ENCODE measurements at regions not wholly inside any gene's neighbourhood (a gene's known extent, or its start where the extent isn't known, plus 50 kb on each side); places are given as distances from the start of the nearest gene placed in this dataset.
A peak's percentile ranks its signal among the peaks of the same experiment; 100 is the strongest.

DNA sequence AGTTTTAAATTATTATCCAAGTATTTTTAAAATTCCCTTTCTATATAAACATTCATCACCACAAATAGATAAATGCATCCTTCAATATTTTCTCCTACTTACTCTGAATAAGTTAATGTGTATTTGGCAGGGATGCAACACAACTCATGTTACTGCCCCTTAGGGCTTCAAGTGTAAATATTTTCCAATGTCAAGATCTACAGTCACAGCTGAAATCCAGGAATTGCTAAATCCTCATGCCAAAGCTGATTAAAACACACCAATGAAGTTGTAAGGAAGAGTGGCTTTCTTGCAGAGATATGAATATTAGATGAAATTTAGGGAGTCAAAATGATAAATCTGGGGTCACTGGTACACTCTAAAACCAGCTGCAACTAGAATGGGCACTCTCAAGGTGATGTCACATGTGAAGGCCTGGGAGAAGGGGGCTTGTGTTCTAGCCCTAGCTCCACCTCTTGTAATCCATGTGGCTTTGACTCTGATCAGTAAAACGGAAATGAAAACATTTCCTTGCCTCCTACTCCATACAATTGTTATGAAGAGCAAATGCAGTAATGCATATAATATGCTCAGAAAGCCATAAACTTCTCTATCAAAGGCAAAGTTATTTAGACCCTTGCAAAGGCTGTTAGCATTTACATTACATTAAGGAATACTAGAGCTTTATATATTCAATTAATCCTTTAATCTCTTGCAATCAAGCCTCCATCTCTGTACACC, 228.1 kb upstream of the NFE2L3 start:
- no peak for TF ChIP-seq EP300 (IDR thresholded peaks at IDR 0.05)
- TF ChIP-seq, protein P1, sequence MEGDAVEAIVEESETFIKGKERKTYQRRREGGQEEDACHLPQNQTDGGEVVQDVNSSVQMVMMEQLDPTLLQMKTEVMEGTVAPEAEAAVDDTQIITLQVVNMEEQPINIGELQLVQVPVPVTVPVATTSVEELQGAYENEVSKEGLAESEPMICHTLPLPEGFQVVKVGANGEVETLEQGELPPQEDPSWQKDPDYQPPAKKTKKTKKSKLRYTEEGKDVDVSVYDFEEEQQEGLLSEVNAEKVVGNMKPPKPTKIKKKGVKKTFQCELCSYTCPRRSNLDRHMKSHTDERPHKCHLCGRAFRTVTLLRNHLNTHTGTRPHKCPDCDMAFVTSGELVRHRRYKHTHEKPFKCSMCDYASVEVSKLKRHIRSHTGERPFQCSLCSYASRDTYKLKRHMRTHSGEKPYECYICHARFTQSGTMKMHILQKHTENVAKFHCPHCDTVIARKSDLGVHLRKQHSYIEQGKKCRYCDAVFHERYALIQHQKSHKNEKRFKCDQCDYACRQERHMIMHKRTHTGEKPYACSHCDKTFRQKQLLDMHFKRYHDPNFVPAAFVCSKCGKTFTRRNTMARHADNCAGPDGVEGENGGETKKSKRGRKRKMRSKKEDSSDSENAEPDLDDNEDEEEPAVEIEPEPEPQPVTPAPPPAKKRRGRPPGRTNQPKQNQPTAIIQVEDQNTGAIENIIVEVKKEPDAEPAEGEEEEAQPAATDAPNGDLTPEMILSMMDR (IDR thresholded peaks at IDR 0.05) = no peak
- TF ChIP-seq POLR2AphosphoS5 (IDR thresholded peaks at IDR 0.05) = no peak
- no peak for TF ChIP-seq POLR2A (IDR thresholded peaks at IDR 0.05)
- no peak for ATAC-seq
- WGBS, 2 donors (ENCODE audit: low coverage in 1 of 2) = 44% methylated on average over 1 of the region's 1 CpG

DNA sequence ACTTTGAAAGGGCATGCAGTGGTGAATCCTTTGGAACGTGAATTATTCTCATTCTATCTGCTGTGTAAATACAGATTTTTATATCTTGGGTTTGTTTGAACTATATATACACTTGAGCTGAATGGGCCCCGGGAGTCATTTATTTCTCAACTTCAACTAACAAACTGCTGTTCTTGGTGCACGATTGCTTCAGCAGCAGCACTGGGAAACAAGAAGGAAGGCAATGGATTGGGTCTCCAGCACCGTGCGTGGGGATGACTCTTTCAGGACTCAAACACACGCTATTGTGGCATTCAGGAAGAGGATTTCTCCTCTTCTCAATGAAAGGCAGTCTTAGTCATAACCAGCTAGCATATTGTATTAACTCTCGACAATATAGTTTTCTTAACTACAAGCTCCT, 226.0 kb upstream of the NFE2L3 start:
- Histone ChIP-seq H3K4me1 (no peaks in the 10 kb centered on the region), H3K27me3 (peaks cover 31% of the 10 kb centered on the region), H3K27ac (no peak overlapping the region), H3K9me3 (no peaks in the 10 kb centered on the region), H3K36me3 (no peaks in the 10 kb centered on the region), H3K4me3 (no peak overlapping the region)
- WGBS, 2 donors (ENCODE audit: low coverage in 1 of 2) = 10 to 47% methylated on average over 6 to 7 of the region's 7 CpGs
- TF ChIP-seq POLR2A (IDR thresholded peaks at IDR 0.05) (no peak), POLR2AphosphoS5 (IDR thresholded peaks at IDR 0.05) (no peak), EP300 (IDR thresholded peaks at IDR 0.05) (no peak)
- TF ChIP-seq, protein P1 (IDR thresholded peaks at IDR 0.05) = no peak
- ATAC-seq = peak; percentile 60

More for the DNA sequence above, 228.1 kb upstream of the NFE2L3 start:
- Histone ChIP-seq H3K4me3 (no peak overlapping the region), H3K36me3 (no peaks in the 10 kb centered on the region), H3K27me3 (peaks cover 25% of the 10 kb centered on the region), H3K9me3 (peaks cover 0 to 11% (median 0%) of the 10 kb centered on the region in 3 donors), H3K27ac (no peak overlapping the region), H3K4me1 (no peaks in the 10 kb centered on the region)

DNA sequence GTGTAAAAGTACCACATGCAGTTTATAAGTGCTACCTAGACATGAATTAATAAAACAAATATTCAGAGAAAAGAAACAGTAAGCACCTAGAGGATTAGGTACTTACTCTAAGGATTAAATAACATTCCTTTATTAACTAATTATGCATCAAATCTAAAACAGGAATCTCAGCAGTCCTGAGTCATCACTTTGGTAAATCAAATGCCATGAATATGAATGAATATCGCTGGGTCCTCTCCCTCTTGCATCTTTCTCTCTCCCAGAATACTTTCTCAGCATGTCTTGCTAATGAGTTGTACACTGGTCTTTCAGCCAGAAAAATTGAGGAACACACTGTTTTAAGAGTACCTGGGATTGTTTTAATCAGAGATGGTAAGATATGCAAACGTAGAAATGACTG, 225.5 kb upstream of the NFE2L3 start:
- ATAC-seq = no peak
- Histone ChIP-seq H3K27me3 (peaks cover 32% of the 10 kb centered on the region), H3K4me1 (no peaks in the 10 kb centered on the region), H3K27ac (no peak overlapping the region), H3K9me3 (no peaks in the 10 kb centered on the region), H3K36me3 (no peaks in the 10 kb centered on the region), H3K4me3 (no peak overlapping the region)
- TF ChIP-seq, protein P1 (IDR thresholded peaks at IDR 0.05) = no peak
- TF ChIP-seq POLR2A (IDR thresholded peaks at IDR 0.05) (no peak), POLR2AphosphoS5 (IDR thresholded peaks at IDR 0.05) (no peak), EP300 (IDR thresholded peaks at IDR 0.05) (no peak)
- 81 to 100% methylated on average over 1 to 2 of the region's 2 CpGs for WGBS, 2 donors (ENCODE audit: low coverage in 1 of 2)

DNA sequence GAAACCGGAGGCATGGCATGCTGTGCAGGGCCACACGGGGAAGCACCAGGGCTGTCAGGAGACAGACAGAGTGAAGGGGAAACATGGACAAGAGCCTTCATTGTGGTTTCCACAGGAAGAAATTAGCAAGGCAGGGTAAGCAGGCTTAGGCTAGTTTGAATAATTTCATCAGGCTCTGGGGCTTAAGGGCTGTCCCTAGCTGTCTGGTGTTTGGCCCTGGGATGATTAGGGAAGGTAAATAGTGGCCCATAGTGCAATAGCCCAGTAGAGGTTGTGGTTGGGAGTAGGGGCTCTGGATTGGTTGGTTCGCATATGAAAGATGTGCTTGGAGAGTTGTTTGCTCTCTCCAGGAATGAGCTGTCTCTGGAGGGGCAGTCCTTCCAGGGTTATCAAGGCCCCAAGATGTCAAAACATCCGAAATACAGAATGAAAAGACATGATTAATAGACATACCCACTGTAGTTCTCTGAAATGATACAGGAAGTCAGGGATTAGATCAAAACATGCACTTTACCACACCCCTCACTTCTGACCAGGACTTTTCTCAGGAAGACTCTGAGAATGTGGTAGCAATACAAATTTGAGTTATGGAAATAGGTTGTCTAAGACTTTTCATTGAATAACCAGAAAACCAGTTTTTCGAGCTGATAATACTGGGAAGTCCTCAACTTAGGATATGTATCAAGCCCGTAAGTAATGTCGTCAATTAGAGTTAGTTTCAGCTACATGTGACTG, 224.9 kb upstream of the NFE2L3 start:
- no peak for ATAC-seq
- peaks cover 34% of the 10 kb centered on the region for H3K27me3 ChIP-seq
- 76 to 79% methylated on average over 5 to 7 of the region's 7 CpGs for WGBS, 2 donors (ENCODE audit: low coverage in 1 of 2)
- no peaks in the 10 kb centered on the region for H3K9me3 ChIP-seq
- H3K4me3 ChIP-seq = no peak overlapping the region
- H3K27ac ChIP-seq = no peak overlapping the region
- no peaks in the 10 kb centered on the region for H3K36me3 ChIP-seq
- no peaks in the 10 kb centered on the region for H3K4me1 ChIP-seq
- TF ChIP-seq, protein P1 (IDR thresholded peaks at IDR 0.05) = no peak
- TF ChIP-seq POLR2AphosphoS5 (IDR thresholded peaks at IDR 0.05) (no peak), EP300 (IDR thresholded peaks at IDR 0.05) (no peak), POLR2A (IDR thresholded peaks at IDR 0.05) (no peak)

DNA sequence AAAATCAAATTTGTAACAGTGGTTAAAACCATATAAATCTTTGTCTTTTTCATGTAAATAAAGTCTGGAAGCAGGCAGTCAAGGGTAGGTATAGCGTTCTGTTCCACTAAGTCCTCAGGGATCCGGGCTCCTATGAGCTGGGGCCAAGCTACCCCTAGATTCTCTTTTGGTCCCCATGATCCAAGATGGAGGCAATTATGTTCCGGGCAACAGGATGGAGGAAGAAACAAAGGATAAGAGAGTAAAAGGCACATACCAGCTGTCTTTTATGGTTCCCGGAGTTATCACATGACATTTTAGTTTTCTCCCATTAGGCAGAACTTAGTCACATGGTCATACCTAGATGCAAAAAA, 224.4 kb upstream of the NFE2L3 start:
- WGBS, 2 donors (ENCODE audit: low coverage in 1 of 2) = 88 to 91% methylated on average over 4 of the region's 4 CpGs
- Histone ChIP-seq H3K27ac (no peak overlapping the region), H3K36me3 (no peaks in the 10 kb centered on the region), H3K4me1 (no peaks in the 10 kb centered on the region), H3K27me3 (peaks cover 34% of the 10 kb centered on the region), H3K4me3 (no peak overlapping the region), H3K9me3 (peaks cover 0 to 1% (median 0%) of the 10 kb centered on the region in 3 donors)
- no peak for ATAC-seq
- no peak for TF ChIP-seq EP300 (IDR thresholded peaks at IDR 0.05)
- no peak for TF ChIP-seq POLR2AphosphoS5 (IDR thresholded peaks at IDR 0.05)
- TF ChIP-seq, protein P1 (IDR thresholded peaks at IDR 0.05) = no peak
- no peak for TF ChIP-seq POLR2A (IDR thresholded peaks at IDR 0.05)

All from gastroesophageal sphincter (tissue), 4 donors.